COLO668 (cell line): ENCODE measurements at regions not wholly inside any gene's neighbourhood (a gene's known extent, or its start where the extent isn't known, plus 50 kb on each side); places are given as distances from the start of the nearest gene placed in this dataset.

Source experiments
- DNase-seq: peaks from one replicate; lab custom pipeline; 2025; ENCODE audit not compliant: unreplicated experiment; lab: John Stamatoyannopoulos, UW

DNA sequence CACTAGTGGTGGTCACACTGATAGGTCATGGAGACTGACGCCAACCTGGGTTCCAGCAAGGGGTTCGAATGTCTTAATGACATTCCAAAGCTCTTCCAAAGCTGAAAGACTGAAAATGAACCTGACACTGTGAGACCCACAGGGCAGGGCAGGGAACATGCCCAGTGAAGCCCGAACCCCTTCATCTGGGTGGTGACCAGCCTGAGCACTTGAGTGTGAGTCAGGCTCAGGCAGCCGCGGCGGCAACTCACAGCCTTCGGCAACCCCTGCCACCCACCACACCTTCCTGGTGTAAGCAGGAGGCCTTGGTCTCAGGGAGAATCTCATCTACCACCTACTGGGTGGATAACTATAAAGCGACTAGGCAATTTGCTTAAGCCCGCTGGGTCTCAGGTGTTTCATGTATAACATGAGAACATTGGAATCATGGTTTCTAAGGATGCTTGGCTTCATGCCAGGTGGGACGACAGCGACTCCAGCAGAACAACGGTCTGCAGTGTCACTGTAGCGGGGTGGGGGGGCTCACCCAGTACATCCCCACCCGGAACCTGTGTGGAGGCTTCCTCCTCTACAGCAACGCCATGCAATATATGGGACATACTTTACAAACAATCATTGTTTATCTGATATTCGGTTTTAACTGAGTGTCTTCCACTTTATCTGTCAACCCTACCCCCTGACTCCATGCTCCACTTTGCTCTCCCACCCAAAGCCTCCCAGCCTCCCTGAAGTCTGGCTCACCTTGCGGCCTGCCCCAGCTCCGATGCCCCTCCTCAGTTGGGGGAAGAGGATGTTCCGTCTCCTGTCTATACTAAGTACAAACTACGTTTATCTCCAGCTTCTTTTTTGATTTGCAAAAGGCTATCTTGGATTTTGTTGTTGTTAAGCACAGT lies 125.0 kb upstream of the MEF2A start:
- DNase-seq = peak; percentile 39

GRCh38 chr15:99441444-99441800 lies 124.4 kb upstream of the MEF2A start:
- no peak for DNase-seq

- DNase-seq = no peak
Measured at GRCh38 chr15:99441871-99442251, 123.9 kb upstream of the MEF2A start.

DNA sequence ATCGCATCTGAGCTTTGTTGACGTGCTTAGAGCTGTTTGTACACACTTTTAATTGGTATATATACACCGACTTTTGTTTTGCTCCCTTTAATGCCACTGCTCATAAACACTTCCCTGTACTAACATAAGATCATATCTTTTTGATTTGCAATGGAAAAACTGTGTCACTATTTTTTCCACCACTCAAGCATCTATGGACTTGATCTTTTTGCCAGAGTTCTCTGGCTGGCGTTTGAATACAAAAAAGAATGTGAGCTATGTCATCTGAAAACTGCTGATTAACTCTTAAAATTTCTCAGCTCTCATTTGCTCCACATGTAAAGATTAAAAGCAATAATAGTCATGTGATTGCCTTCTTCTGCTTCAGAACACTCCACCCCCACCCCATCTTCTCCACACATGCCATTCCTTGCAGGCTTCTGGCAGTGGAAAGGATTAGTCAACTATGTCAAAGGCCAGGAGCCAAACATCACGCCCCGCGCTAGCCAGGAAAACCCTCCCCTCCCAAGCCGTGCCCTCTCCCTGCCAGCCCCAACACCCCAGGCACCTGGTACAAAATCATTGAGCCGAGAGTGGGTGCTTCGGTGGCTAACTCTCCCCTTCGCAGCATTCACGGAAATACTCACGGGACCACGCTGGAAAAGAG lies 123.4 kb upstream of the MEF2A start:
- no peak for DNase-seq

GRCh38 chr15:99443056-99443756 lies 122.6 kb upstream of the MEF2A start:
- DNase-seq = no peak

GRCh38 chr15:99443768-99444446 lies 121.9 kb upstream of the MEF2A start:
- no peak for DNase-seq

- DNase-seq = no peak
Measured at GRCh38 chr15:99445272-99445850, 120.4 kb upstream of the MEF2A start.

GRCh38 chr15:99446565-99447496 lies 119.0 kb upstream of the MEF2A start:
- peak; percentile 77 for DNase-seq

DNA sequence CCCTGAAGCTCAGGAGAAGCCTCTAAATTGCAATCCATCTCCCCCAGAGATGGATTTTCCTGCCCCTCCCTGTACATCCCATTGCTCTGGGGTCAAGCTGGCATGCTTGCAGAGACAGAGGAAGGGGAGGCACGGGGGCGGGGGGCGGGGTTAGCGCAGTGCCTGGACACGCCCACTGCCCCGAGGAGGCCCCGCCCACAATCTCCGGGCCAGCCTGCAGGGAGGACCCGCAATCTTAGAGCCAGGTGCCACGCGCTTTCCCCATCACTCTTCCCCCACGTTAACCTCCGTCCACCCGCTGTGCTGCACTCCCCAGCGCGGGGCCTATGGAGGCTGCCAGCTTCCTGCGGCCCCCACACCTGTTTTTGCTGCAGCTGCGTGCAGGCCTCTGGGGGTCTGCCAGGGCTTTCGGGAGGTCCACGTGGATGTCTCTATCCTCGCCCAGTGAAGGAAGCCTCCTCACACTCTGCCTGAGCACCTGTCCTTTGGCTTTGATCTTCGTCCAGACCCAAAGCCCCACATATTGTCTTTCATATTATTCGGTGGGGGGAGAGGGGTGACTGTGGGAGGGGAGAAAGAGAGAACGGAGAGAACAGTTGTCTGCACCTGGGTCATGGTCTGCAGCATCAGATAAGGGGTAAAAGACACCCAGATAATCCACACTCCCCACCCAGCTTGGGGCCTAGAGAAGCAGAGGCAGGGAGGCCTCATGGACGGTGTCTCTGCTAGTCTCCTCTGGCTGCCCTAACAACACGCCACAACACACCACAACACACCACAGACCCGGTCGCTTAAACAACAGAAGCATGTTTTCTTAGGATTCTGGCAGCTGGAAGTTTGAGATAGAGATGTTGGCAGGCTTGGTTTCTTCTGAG lies 118.0 kb upstream of the MEF2A start:
- peak; percentile 9 for DNase-seq

- no peak for DNase-seq
Measured at GRCh38 chr15:99449514-99449913, 116.3 kb upstream of the MEF2A start.

- peak; percentile 43 for DNase-seq
Measured at GRCh38 chr15:99450896-99451358, 114.9 kb upstream of the MEF2A start.

DNA sequence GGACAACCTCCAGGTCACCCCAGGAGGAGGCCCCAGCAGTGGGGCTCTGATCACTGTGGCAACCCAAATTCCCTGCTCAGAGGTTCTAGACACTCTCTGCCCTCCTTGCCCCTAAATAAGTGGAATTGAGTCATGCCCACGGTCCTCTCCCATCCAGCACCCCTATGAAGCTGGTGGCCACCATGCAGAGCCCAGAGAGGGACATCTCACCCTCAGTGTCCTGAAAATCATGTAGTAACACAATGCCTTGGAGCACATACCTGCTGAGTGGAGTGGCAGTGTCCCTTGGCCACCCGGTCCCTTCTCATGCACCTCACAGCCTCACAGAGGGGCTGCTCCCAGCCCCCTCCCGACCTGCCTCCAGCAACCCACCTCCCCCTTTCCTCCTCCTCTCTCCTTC lies 114.3 kb upstream of the MEF2A start:
- no peak for DNase-seq

GRCh38 chr15:99452010-99452409 lies 113.8 kb upstream of the MEF2A start:
- DNase-seq = no peak

- DNase-seq = no peak
Measured at GRCh38 chr15:99452728-99453636, 112.8 kb upstream of the MEF2A start.

DNA sequence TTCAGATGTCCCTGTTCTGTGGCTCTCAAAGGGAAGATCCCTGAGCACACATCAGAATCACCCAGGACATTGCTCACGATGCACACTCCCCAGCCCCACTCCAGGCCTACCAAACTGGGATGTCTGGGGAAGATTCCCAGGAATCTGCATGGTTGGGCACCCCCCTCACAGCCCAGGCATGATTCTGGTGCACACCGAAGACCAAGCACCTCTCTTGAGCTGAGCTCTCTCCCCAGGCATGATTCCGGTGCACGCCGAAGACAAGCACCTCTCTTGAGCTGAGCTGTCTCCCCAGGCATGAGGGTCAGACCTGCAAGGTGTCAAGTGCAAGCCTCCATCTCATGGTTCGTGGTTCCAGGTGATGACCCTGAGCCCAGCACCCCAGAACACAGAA lies 112.2 kb upstream of the MEF2A start:
- DNase-seq = no peak

DNA sequence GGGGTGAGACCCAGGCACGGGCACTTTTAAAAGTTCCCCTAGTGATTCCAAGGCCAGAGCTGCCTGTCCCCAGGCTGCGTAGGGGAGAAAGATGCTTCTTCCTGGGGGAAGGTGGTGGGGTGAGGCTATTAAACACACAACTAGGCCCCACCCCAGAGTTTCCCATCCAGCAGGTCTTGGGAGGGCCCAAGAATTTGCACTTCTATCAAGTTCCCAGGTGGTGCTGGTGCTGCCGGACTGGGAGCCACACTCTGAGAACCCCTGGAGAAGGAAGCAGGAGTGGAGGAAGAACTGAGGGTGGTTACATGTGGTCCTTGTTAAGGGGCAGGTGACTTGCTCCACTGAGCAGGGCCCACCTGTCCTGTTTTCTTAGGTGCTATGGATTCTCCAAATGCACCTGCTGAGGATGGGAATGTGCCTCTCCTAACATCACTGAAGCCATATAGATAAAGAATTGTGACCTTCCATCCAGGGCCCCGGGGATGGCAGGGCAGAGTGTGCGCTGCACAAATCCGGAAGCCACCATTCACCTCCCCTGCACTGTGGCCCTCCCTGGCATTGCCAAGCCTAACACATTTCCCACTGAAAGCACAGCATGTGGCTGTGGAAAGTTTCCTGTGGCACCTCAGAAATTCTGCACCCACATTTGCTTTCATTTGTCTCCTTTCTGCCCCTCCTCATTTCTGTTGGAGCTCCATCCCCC lies 111.5 kb upstream of the MEF2A start:
- no peak for DNase-seq
